OCI-LY3 (cell line): ENCODE measurements at regions not wholly inside any gene's neighbourhood (a gene's known extent, or its start where the extent isn't known, plus 50 kb on each side); places are given as distances from the start of the nearest gene placed in this dataset.
"Not testable (repeated sequence)": the region's sequence is repeated elsewhere in the genome, so short reads cannot be mapped to it uniquely, and the experiment has no call there.

Source experiments
- H2AFZ ChIP-seq: fragments of 200-600, 300-600 bp; shearing (Covaris generic); 2 replicates; pipeline ENCODE4 v1.6.0; 2014; ENCODE audit warnings: antibody characterized with exemption, low read depth, low read length
- H3K27ac ChIP-seq: fragments of 200-600, 300-600 bp; sonication (generic); 2 replicates; pipeline ENCODE4 v1.5.1; 2014; ENCODE audit warnings: mild to moderate bottlenecking, low read length, moderate library complexity, mixed read lengths
- H3K27me3 ChIP-seq: fragments of 200-600, 300-600 bp; sonication (generic); 2 replicates; pipeline ENCODE4 v1.6.1; 2014; ENCODE audit warnings: low read depth, low read length, mixed read lengths
- H3K36me3 ChIP-seq: fragments of 200-600, 300-600 bp; sonication (generic); replicated peaks from 2 replicates; pipeline ENCODE3; 2014; ENCODE audit warnings: low read depth, low read length, mixed read lengths
- H3K4me1 ChIP-seq: fragments of 300-600, 200-600 bp; sonication (generic); 2 replicates; pipeline ENCODE4 v1.6.1; 2014; ENCODE audit warnings: low read length, mixed read lengths
- H3K4me2 ChIP-seq: fragments of 200-600, 300-600 bp; sonication (generic); 2 replicates; pipeline ENCODE4 v1.6.1; 2014; ENCODE audit warnings: low read length, mixed read lengths
- H3K4me3 ChIP-seq: fragments of 300-600, 200-600 bp; sonication (generic); 2 replicates; pipeline ENCODE4 v1.5.1; 2014; ENCODE audit warnings: antibody characterized with exemption, mild to moderate bottlenecking, low read length, moderate library complexity
- H3K79me2 ChIP-seq: fragments of 300-600, 200-600 bp; shearing (Covaris generic); 2 replicates; pipeline ENCODE4 v1.6.1; 2014; ENCODE audit warnings: mild to moderate bottlenecking, low read length, mixed read lengths
- H3K9ac ChIP-seq: fragments of 300-600, 200-600 bp; shearing (Covaris generic); 2 replicates; pipeline ENCODE4 v1.6.0; 2014; ENCODE audit warnings: mild to moderate bottlenecking, low read length, moderate library complexity
- H3K9me3 ChIP-seq: fragments of 200-600, 300-600 bp; shearing (Covaris generic); 2 replicates; pipeline ENCODE4 v1.6.1; 2014; ENCODE audit warnings: low read length, mixed read lengths; ENCODE audit not compliant: insufficient read depth
- H4K20me1 ChIP-seq: fragments of 200-600, 300-600 bp; sonication (generic); 2 replicates; pipeline ENCODE4 v1.6.1; 2016; ENCODE audit warnings: low read length, mixed read lengths; ENCODE audit not compliant: insufficient read depth
- EZH2phosphoT487 ChIP-seq: fragments of 200-600 bp; shearing (Covaris generic); IDR thresholded peaks from 2 replicates; pipeline ENCODE4 v1.6.1; 2018; ENCODE audit warnings: antibody characterized with exemption, mixed run types, low read depth
- TF ChIP-seq, protein P1 (sequence below): fragments of 200-600, 300-600 bp; sonication (generic); IDR thresholded peaks from 2 replicates; pipeline ENCODE4 v1.5.1; 2014; ENCODE audit warnings: antibody characterized with exemption, low read length, low read depth

- Histone ChIP-seq H3K27me3 (no peaks in the 10 kb centered on the region), H3K9ac (no peak overlapping the region), H3K79me2 (no peaks in the 10 kb centered on the region), H3K4me3 (no peak overlapping the region), H4K20me1 (no peaks in the 10 kb centered on the region), H3K36me3 (no peaks in the 10 kb centered on the region), H3K4me1 (no peaks in the 10 kb centered on the region), H2AFZ (no peak overlapping the region), H3K4me2 (no peak overlapping the region), H3K9me3 (no peaks in the 10 kb centered on the region), H3K27ac (no peak overlapping the region)
- no peak for TF ChIP-seq EZH2phosphoT487
- TF ChIP-seq, protein P1, sequence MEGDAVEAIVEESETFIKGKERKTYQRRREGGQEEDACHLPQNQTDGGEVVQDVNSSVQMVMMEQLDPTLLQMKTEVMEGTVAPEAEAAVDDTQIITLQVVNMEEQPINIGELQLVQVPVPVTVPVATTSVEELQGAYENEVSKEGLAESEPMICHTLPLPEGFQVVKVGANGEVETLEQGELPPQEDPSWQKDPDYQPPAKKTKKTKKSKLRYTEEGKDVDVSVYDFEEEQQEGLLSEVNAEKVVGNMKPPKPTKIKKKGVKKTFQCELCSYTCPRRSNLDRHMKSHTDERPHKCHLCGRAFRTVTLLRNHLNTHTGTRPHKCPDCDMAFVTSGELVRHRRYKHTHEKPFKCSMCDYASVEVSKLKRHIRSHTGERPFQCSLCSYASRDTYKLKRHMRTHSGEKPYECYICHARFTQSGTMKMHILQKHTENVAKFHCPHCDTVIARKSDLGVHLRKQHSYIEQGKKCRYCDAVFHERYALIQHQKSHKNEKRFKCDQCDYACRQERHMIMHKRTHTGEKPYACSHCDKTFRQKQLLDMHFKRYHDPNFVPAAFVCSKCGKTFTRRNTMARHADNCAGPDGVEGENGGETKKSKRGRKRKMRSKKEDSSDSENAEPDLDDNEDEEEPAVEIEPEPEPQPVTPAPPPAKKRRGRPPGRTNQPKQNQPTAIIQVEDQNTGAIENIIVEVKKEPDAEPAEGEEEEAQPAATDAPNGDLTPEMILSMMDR: no peak
These were observed 138.2 kb downstream of the PCSK1 start for GRCh38 chr5:96294884-96295202.

GRCh38 chr5:96293966-96294883, 138.8 kb downstream of the PCSK1 start:
- no peak overlapping the region for H3K9ac ChIP-seq

DNA sequence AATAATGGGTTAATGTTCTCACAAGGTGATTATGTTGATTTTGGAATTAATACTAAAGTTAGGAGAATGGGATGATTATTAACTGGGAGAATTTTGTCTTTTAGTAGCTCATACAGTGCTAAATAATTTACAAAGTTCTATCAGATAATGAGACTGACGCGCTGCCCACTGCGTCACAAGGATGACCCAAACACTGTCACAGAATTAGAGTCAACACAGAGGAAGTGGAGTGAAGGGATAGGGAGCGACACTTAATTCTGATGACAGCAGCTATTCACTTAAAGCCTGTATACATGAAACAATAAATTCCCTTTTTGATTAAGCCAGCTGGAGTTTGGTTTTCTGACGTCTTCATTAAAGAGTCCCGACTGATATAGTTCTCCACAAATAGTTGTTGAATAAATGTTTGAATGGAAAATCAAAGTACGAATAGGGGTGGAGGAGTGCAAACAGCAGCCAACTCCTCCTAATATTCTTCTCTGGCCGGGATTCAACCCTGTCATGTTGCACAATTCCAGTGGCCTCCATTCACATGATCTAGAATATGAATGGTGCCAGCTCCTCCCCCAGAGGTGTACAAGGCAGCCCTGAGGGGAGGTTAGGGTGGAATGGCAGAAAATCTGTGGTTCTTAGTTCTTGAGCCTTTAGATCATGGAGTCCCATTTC, 140.3 kb downstream of the PCSK1 start:
- H3K4me2 ChIP-seq: no peak overlapping the region
- TF ChIP-seq EZH2phosphoT487: no peak
- TF ChIP-seq, protein P1: no peak
- no peaks in the 10 kb centered on the region for H3K9me3 ChIP-seq
- no peaks in the 10 kb centered on the region for H3K27me3 ChIP-seq
- H2AFZ ChIP-seq: no peak overlapping the region
- H3K27ac ChIP-seq: no peak overlapping the region
- H3K4me3 ChIP-seq: no peak overlapping the region
- H3K9ac ChIP-seq: no peak overlapping the region
- no peaks in the 10 kb centered on the region for H3K79me2 ChIP-seq
- no peaks in the 10 kb centered on the region for H4K20me1 ChIP-seq
- H3K4me1 ChIP-seq: no peaks in the 10 kb centered on the region
- H3K36me3 ChIP-seq: no peaks in the 10 kb centered on the region

More at GRCh38 chr5:96293966-96294883, 138.8 kb downstream of the PCSK1 start:
- H3K27ac ChIP-seq: no peak overlapping the region
- H3K27me3 ChIP-seq: no peaks in the 10 kb centered on the region
- H3K4me1 ChIP-seq: no peaks in the 10 kb centered on the region
- H3K4me2 ChIP-seq: no peak overlapping the region
- no peaks in the 10 kb centered on the region for H3K79me2 ChIP-seq
- TF ChIP-seq EZH2phosphoT487: no peak
- TF ChIP-seq, protein P1: no peak
- H3K4me3 ChIP-seq: no peak overlapping the region
- H2AFZ ChIP-seq: no peak overlapping the region
- H3K36me3 ChIP-seq: no peaks in the 10 kb centered on the region
- no peaks in the 10 kb centered on the region for H3K9me3 ChIP-seq
- no peaks in the 10 kb centered on the region for H4K20me1 ChIP-seq

- H3K9ac ChIP-seq, H3K27me3 ChIP-seq, H3K4me3 ChIP-seq, H4K20me1 ChIP-seq, H3K4me1 ChIP-seq, H3K4me2 ChIP-seq, H2AFZ ChIP-seq, H3K27ac ChIP-seq, H3K9me3 ChIP-seq, H3K79me2 ChIP-seq, H3K36me3 ChIP-seq: not testable (repeated sequence)
These were observed 143.8 kb downstream of the PCSK1 start for GRCh38 chr5:96289287-96289686.
